DOHH2 (cell line): ENCODE measurements at regions not wholly inside any gene's neighbourhood (a gene's known extent, or its start where the extent isn't known, plus 50 kb on each side); places are given as distances from the start of the nearest gene placed in this dataset.

Experiments used
- CTCF ChIP-seq: fragments of 200-600 bp; sonication (generic); IDR thresholded peaks from one replicate; pipeline ENCODE4 v1.5.1; 2014; ENCODE audit warnings: antibody characterized with exemption, mild to moderate bottlenecking, low read depth, low read length; ENCODE audit not compliant: poor library complexity, severe bottlenecking
- EZH2phosphoT487 ChIP-seq: fragments of 200-600 bp; sonication (generic); IDR thresholded peaks from 2 replicates; pipeline ENCODE4 v1.6.1; 2017; ENCODE audit warnings: borderline replicate concordance, mild to moderate bottlenecking, antibody characterized with exemption, low read length, moderate library complexity, mixed read lengths

- no peak for TF ChIP-seq CTCF
- no peak for TF ChIP-seq EZH2phosphoT487
Measured at GRCh38 chr1:239758756-239759155, 332.9 kb upstream of the FMN2 start.
